HEK293 (cell line): ENCODE measurements at regions not wholly inside any gene's neighbourhood (a gene's known extent, or its start where the extent isn't known, plus 50 kb on each side); places are given as distances from the start of the nearest gene placed in this dataset.

ENCODE experiments used
- CTCF ChIP-seq: fragments of 450-650 bp; formaldehyde crosslinking; IDR thresholded peaks from 2 replicates; pipeline ENCODE4 v1.5.1; 2016; ENCODE audit warnings: missing biosample characterization, missing genetic modification characterization
- TCF7L2 ChIP-seq: IDR thresholded peaks from 2 replicates; pipeline ENCODE4 v1.6.1; 2011; ENCODE audit warnings: low read depth, mild to moderate bottlenecking, inconsistent platforms, low read length, moderate library complexity, borderline replicate concordance
- ZNF23 ChIP-seq: fragments of 450-650 bp; formaldehyde crosslinking; IDR thresholded peaks from 2 replicates; pipeline ENCODE4 v1.5.1; 2016; ENCODE audit warnings: missing biosample characterization, missing genetic modification characterization, borderline replicate concordance
- ZNF580 ChIP-seq: fragments of 450-650 bp; formaldehyde crosslinking; IDR thresholded peaks from 2 replicates; pipeline ENCODE4 v1.5.1; 2016; ENCODE audit warnings: missing biosample characterization, missing genetic modification characterization
- ZNF692 ChIP-seq: fragments of 450-650 bp; formaldehyde crosslinking; IDR thresholded peaks from 2 replicates; pipeline ENCODE4 v1.5.1; 2016; ENCODE audit warnings: missing biosample characterization, missing genetic modification characterization

GRCh38 chr4:159416073-159416472 is 313.2 kb downstream of the RAPGEF2 start:
- no peak for TF ChIP-seq ZNF692 (tag by site-specific recombination)
- TF ChIP-seq ZNF23 (tag by site-specific recombination): no peak
- TF ChIP-seq CTCF: no peak
- TF ChIP-seq TCF7L2: no peak
- no peak for TF ChIP-seq ZNF580 (tag by site-specific recombination)
